ENCODE measurements at regions not wholly inside any gene's neighbourhood (a gene's known extent, or its start where the extent isn't known, plus 50 kb on each side); places are given as distances from the start of the nearest gene placed in this dataset.

DNA sequence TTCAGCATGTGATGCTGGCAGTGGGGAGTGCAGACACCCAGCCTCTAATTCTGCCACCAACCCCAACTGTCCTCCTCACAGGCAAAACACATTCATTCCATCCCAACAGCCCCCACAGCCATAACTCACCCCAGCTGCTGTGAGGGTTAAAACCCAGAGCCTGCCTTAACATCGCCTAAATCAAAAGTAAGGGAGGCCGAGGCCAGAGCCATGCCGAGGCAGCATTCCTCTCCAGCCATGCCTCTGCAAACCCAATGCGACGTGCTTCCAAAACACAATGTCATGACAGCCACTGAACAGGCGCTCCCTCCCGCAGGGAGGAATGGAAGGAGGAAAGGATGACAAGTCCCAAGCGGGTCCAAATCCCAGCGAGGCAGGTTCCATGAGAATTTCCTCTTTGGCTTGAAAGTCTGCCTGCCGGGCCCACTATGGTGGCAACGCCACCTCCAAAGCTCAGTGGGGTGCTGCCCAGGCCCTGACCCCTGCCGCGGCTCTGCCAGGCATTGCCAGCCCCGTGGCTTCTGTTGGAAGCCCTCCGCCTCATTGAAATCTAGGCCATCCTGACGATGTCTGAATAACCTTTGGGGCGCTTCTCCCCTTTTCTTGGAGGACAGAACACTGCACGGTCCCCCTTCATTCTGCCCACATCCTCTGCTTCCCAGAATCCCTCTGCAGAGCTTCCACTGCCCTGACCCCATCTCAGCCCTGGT, 472.3 kb downstream of the BRD1 start:
- Mint-ChIP-seq H3K27me3 (ENCODE audit: low read depth) (peaks cover 3% of the 10 kb centered on the region), H3K4me3 (no peak overlapping the region), H3K9me3 (no peaks in the 10 kb centered on the region), H3K4me1 (no peaks in the 10 kb centered on the region), H3K36me3 (ENCODE audit: low read depth) (no peaks in the 10 kb centered on the region), H3K27ac (ENCODE audit: unreplicated experiment) (no peak overlapping the region)
- no peak for DNase-seq (ENCODE audit: low read depth, low spot score)
- TF ChIP-seq, protein P1, sequence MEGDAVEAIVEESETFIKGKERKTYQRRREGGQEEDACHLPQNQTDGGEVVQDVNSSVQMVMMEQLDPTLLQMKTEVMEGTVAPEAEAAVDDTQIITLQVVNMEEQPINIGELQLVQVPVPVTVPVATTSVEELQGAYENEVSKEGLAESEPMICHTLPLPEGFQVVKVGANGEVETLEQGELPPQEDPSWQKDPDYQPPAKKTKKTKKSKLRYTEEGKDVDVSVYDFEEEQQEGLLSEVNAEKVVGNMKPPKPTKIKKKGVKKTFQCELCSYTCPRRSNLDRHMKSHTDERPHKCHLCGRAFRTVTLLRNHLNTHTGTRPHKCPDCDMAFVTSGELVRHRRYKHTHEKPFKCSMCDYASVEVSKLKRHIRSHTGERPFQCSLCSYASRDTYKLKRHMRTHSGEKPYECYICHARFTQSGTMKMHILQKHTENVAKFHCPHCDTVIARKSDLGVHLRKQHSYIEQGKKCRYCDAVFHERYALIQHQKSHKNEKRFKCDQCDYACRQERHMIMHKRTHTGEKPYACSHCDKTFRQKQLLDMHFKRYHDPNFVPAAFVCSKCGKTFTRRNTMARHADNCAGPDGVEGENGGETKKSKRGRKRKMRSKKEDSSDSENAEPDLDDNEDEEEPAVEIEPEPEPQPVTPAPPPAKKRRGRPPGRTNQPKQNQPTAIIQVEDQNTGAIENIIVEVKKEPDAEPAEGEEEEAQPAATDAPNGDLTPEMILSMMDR (conservative IDR thresholded peaks at IDR 0.05): no peak

DNA sequence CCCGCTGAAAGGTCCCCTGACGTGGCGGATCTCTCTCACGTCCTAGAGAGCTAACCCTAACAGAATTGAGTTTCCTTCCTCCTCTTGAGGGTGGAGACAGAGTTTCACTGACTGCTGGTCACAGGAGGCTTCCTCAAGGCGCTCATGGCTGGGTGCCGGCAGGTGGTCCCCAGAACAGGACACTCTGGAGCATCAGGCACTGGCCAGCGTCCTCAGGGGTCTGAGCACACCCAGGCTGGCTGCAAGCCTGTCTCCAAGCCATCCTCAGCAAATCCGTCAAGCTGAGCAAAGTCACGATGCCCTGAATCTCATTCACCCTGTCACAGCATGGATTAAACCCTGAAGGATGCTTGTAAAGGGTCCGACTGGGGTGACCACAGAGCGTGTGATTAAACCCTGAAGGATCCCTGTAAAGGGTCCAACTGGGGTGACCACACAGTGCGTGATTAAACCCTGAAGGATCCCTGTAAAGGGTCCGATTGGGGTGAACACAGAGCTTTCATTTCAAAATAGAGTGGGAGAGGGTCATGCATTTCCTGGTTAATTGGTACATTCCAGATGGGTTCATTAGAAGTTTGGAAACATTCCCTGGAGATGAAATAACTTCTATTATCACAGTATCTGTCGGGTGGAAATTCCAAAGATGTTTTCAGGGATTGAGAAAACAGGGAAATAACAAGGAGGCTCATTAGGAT, 473.0 kb downstream of the BRD1 start:
- Mint-ChIP-seq H3K4me3 (no peak overlapping the region), H3K4me1 (no peaks in the 10 kb centered on the region), H3K27me3 (ENCODE audit: low read depth) (peaks cover 3% of the 10 kb centered on the region), H3K27ac (ENCODE audit: unreplicated experiment) (no peak overlapping the region), H3K9me3 (no peaks in the 10 kb centered on the region), H3K36me3 (ENCODE audit: low read depth) (no peaks in the 10 kb centered on the region)
- TF ChIP-seq, protein P1 (conservative IDR thresholded peaks at IDR 0.05): no peak
- no peak for DNase-seq (ENCODE audit: low read depth, low spot score)

DNA sequence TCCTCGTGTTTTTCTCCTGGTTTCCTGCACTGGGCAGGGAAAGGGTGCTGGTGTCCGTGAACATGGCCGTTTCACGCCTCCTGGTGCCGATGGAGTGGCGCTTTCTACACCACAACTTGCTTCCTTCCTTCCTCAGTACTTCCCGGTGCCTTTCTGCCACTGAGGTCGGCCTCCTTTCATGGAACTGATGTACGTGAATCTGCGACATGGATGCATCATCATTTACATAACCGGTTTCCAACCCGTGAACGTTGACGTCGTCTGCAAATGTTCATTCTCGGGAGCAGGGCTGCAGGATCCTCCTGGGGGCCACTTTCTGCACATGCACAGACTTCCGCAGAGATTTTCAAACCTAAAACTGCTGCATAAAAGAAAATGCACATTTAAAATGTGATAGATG, 474.4 kb downstream of the BRD1 start:
- Mint-ChIP-seq H3K4me3 (no peak overlapping the region), H3K9me3 (no peaks in the 10 kb centered on the region), H3K4me1 (no peaks in the 10 kb centered on the region), H3K36me3 (ENCODE audit: low read depth) (no peaks in the 10 kb centered on the region), H3K27me3 (ENCODE audit: low read depth) (peaks cover 3% of the 10 kb centered on the region), H3K27ac (ENCODE audit: unreplicated experiment) (no peak overlapping the region)
- TF ChIP-seq, protein P1 (conservative IDR thresholded peaks at IDR 0.05): no peak
- no peak for DNase-seq (ENCODE audit: low read depth, low spot score)

DNA sequence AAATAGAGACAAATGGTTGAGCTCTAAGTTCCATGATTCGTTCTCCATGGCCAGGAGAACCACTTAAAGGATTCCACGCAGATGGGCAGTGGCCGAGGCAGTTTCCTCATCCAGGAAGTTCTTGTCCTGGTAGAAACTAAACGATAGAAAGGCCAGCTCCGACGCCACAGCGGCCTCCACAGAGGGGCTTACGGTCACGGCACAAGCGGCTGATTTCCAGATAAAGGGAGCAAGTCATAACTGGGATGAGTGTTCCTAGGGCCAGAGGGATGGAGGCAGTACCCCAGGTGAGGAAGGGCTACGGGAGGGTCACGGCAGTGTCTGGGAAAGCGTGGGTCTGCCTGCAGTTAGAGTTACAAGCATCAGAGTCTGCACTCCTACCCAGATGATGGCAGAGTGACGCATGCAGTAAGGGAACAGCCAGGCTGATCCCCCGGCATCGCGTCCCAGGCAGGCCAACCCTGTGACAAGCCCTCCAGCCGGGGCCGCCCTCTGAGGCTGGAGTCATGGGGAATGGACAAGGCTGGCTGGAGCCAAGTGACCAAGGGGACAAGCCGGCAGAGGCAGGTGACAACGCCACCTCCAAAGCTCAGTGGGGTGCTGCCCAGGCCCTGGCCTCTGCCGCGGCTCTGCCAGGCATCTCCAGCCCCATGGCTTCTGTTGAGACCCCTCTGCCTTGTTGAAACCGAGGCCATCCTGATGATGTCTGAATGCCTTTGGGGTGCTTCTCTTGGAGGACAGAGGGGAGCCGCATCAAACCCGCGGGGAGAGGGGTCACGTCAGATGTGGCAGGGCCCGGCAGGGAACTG, 475.1 kb downstream of the BRD1 start:
- Mint-ChIP-seq H3K36me3 (ENCODE audit: low read depth) (no peaks in the 10 kb centered on the region), H3K4me1 (no peaks in the 10 kb centered on the region), H3K4me3 (no peak overlapping the region), H3K27ac (ENCODE audit: unreplicated experiment) (no peak overlapping the region), H3K9me3 (no peaks in the 10 kb centered on the region), H3K27me3 (ENCODE audit: low read depth) (peaks cover 3% of the 10 kb centered on the region)
- TF ChIP-seq, protein P1 (conservative IDR thresholded peaks at IDR 0.05): no peak
- no peak for DNase-seq (ENCODE audit: low read depth, low spot score)

DNA sequence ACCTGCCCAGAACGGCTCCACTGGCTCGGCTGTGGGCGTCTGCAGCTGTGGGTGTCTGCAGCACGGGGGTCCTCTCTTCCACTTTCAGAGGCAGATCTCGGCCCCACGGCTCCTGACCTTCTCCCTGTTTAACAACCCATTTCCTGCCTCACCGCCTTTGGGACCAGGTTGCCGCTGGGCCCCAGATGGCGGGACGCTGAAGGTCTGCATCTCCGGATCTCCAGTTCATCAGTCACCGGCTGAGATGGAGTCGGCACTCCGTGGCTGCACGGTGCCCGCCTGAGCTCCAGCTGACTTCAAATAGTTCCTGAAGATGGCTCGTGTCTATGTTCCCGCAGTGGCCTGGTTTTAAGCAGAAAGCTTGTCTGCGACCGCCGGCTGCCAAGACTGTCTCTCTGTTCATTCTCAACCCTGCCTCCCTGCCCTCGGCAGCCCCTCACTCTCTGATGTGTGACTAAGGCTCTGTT, 475.9 kb downstream of the BRD1 start:
- Mint-ChIP-seq H3K9me3 (no peaks in the 10 kb centered on the region), H3K27me3 (ENCODE audit: low read depth) (peaks cover 3% of the 10 kb centered on the region), H3K4me1 (no peaks in the 10 kb centered on the region), H3K27ac (ENCODE audit: unreplicated experiment) (no peak overlapping the region), H3K4me3 (no peak overlapping the region), H3K36me3 (ENCODE audit: low read depth) (no peaks in the 10 kb centered on the region)
- TF ChIP-seq, protein P1 (conservative IDR thresholded peaks at IDR 0.05): no peak
- DNase-seq (ENCODE audit: low read depth, low spot score): no peak

Data from neural crest cell (in vitro differentiated cells).